ENCODE measurements at regions not wholly inside any gene's neighbourhood (a gene's known extent, or its start where the extent isn't known, plus 50 kb on each side); places are given as distances from the start of the nearest gene placed in this dataset.

DNA sequence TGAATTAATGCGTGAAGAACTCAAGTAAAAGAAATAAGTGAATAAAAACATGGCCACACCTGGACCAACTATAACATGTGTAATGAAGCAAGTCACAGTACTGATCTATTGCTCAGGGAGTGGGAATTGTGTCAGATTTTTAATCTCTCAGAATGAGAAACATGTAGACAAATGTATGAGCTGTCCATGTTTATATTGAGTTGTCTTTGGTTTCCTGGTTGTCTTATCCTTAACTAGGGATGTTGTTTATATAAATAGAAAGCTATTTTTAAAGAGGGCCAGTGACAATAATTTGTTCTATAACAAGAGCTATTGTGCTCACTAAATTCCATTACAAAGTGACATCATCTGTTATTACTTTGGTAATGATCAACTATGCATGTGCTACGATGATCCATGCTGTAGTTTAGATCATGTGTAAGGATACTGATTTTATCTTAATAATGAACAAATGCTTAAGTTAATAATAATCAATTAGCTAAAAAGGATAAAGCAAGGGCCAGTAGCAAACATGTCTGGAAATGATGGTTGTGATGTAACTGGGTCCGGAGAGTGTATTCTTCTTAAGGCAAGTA, 91.3 kb upstream of the RTL1 start:
- H3K27ac ChIP-seq (ENCODE audit: insufficient read depth, low read depth, low read length), result no peak overlapping the region
- ChIA-PET POLR2A (no interaction called here), CTCF (interaction anchor here (1.0 to 1.1 kb wide), 2 partner anchors 11 to 95 kb away, joined by 4 read pairs; no protein-coding TSS in a partner anchor)
- dilution Hi-C loops (cut with MboI; ENCODE audit: extremely low pct_ligation_motif_present, low sequenced_read_pairs), result no loop called here
- no peak overlapping the region for H3K4me3 ChIP-seq (replicated peaks in 1 of 3; ENCODE audit: insufficient read depth in 1 of 3, low read depth in 1 of 3, low read length in 3 of 3)
- intact Hi-C loops (cut with micrococcal nuclease), result loop anchor here (5.0 kb wide), 2 partner anchors 53 to 102 kb away; no protein-coding TSS in a partner anchor
- H3K79me2 ChIP-seq (ENCODE audit: control insufficient read depth, insufficient read depth, low read length), result no peaks in the 10 kb centered on the region
- no peak for TF ChIP-seq EZH2 (IDR thresholded peaks at IDR 0.05; ENCODE audit: borderline replicate concordance, low read depth, low read length, severe bottlenecking)
- TF ChIP-seq FOS (IDR thresholded peaks at IDR 0.05; ENCODE audit: borderline replicate concordance, insufficient read depth, low read length), result no peak
- H3K36me3 ChIP-seq (ENCODE audit: control insufficient read depth in 2 of 2, extremely low read depth in 1 of 2, insufficient read depth in 2 of 2, low read length in 2 of 2), result peaks cover 0 to 2% of the 10 kb centered on the region in 2 experiments
- no peaks in the 10 kb centered on the region for H3K9me3 ChIP-seq (replicated peaks; ENCODE audit: control insufficient read depth, insufficient read depth, low read length)
- H3K4me1 ChIP-seq (ENCODE audit: control insufficient read depth, extremely low read depth, insufficient read depth, low read length), result peaks cover 8% of the 10 kb centered on the region
- no peaks in the 10 kb centered on the region for H3K9me1 ChIP-seq (replicated peaks; ENCODE audit: control insufficient read depth, extremely low read depth, insufficient read depth, low read length)
- no peak overlapping the region for H2AFZ ChIP-seq (ENCODE audit: low read depth, low read length)
- H3K9ac ChIP-seq (replicated peaks; ENCODE audit: extremely low read depth, insufficient read depth, low read length), result no peak overlapping the region
- no peak for DNase-seq (ENCODE audit: low read depth, low spot score)
- no TSS peak for BruUV-seq (replicated peaks)
- no peak for FAIRE-seq
- H3K4me2 ChIP-seq (ENCODE audit: insufficient read depth, low read length), result no peak overlapping the region
- H4K20me1 ChIP-seq (replicated peaks; ENCODE audit: control insufficient read depth, extremely low read depth, insufficient read depth, low read length), result no peaks in the 10 kb centered on the region
- H3K27me3 ChIP-seq (ENCODE audit: control insufficient read depth in 2 of 2, insufficient read depth in 2 of 2, low read length in 2 of 2), result no peaks in the 10 kb centered on the region

- H3K4me2 ChIP-seq (ENCODE audit: insufficient read depth, low read length), result no peak overlapping the region
Observed at GRCh38 chr14:101000711-101001250, 97.3 kb upstream of the RTL1 start.

More at GRCh38 chr14:101000711-101001250, 97.3 kb upstream of the RTL1 start:
- dilution Hi-C loops (cut with MboI; ENCODE audit: extremely low pct_ligation_motif_present, low sequenced_read_pairs) (no loop called here), intact Hi-C loops (cut with micrococcal nuclease) (no loop called here)
- CTCF ChIA-PET, result no interaction called here
- no peaks in the 10 kb centered on the region for H3K79me2 ChIP-seq (ENCODE audit: control insufficient read depth, insufficient read depth, low read length)
- H3K9me1 ChIP-seq (replicated peaks; ENCODE audit: control insufficient read depth, extremely low read depth, insufficient read depth, low read length), result no peaks in the 10 kb centered on the region
- TF ChIP-seq JUN (IDR thresholded peaks at IDR 0.05; ENCODE audit: borderline replicate concordance, insufficient read depth, insufficient read length, low read depth) (no peak), EZH2 (IDR thresholded peaks at IDR 0.05; ENCODE audit: borderline replicate concordance, low read depth, low read length, severe bottlenecking) (no peak), MAX (IDR thresholded peaks at IDR 0.05; ENCODE audit: insufficient read depth, insufficient read length) (no peak), MYC (IDR thresholded peaks at IDR 0.05; ENCODE audit: low read depth, low read length) (no peak), POLR2AphosphoS5 (IDR thresholded peaks at IDR 0.05; ENCODE audit: insufficient read depth, low read depth, low read length) (no peak), GATA2 (IDR thresholded peaks at IDR 0.05; ENCODE audit: insufficient read depth, insufficient read length, low read depth, low read length) (no peak)
- H3K4me1 ChIP-seq (ENCODE audit: control insufficient read depth, extremely low read depth, insufficient read depth, low read length), result no peaks in the 10 kb centered on the region
- BruUV-seq (replicated peaks), result no TSS peak
- peaks cover 0 to 3% of the 10 kb centered on the region in 2 experiments for H3K36me3 ChIP-seq (ENCODE audit: control insufficient read depth in 2 of 2, extremely low read depth in 1 of 2, insufficient read depth in 2 of 2, low read length in 2 of 2)
- DNase-seq (ENCODE audit: low read depth, low spot score) (no peak), FAIRE-seq (no peak)
- POLR2A ChIA-PET, result no interaction called here
- no peaks in the 10 kb centered on the region for H3K27me3 ChIP-seq (ENCODE audit: control insufficient read depth in 2 of 2, insufficient read depth in 2 of 2, low read length in 2 of 2)
- H3K9me3 ChIP-seq (replicated peaks; ENCODE audit: control insufficient read depth, insufficient read depth, low read length), result no peaks in the 10 kb centered on the region
- H4K20me1 ChIP-seq (replicated peaks; ENCODE audit: control insufficient read depth, extremely low read depth, insufficient read depth, low read length), result no peaks in the 10 kb centered on the region
- H3K27ac ChIP-seq (ENCODE audit: insufficient read depth, low read depth, low read length), result no peak overlapping the region
- H3K9ac ChIP-seq (replicated peaks; ENCODE audit: extremely low read depth, insufficient read depth, low read length), result no peak overlapping the region
- H3K4me3 ChIP-seq (replicated peaks in 1 of 3; ENCODE audit: insufficient read depth in 1 of 3, low read depth in 1 of 3, low read length in 3 of 3), result no peak overlapping the region
- H2AFZ ChIP-seq (ENCODE audit: low read depth, low read length), result no peak overlapping the region

All from endothelial cell of umbilical vein (primary cell).